AG09309 (cell line): ENCODE measurements at regions not wholly inside any gene's neighbourhood (a gene's known extent, or its start where the extent isn't known, plus 50 kb on each side); places are given as distances from the start of the nearest gene placed in this dataset.

Experiments used
- DNase-seq: peaks from one replicate; pipeline ENCODE4 v3.0.0-alpha.2; 2010; ENCODE audit warnings: low read depth
- H3K4me3 ChIP-seq: 2 replicates; pipeline ENCODE4 v1.5.1; 2011; ENCODE audit warnings: mild to moderate bottlenecking, low read depth, low read length, moderate library complexity; ENCODE audit not compliant: control insufficient read depth
- TF ChIP-seq, protein P1 (sequence below): IDR thresholded peaks from 2 replicates; pipeline ENCODE4 v1.5.1; 2011; ENCODE audit warnings: mild to moderate bottlenecking, low read depth, low read length, inconsistent platforms; ENCODE audit not compliant: insufficient read depth, control insufficient read depth; ENCODE audit errors: missing control alignments

GRCh38 chr16:64217789-64218535 is 903.9 kb downstream of the CDH11 start:
- H3K4me3 ChIP-seq = no peak overlapping the region
- TF ChIP-seq, protein P1, sequence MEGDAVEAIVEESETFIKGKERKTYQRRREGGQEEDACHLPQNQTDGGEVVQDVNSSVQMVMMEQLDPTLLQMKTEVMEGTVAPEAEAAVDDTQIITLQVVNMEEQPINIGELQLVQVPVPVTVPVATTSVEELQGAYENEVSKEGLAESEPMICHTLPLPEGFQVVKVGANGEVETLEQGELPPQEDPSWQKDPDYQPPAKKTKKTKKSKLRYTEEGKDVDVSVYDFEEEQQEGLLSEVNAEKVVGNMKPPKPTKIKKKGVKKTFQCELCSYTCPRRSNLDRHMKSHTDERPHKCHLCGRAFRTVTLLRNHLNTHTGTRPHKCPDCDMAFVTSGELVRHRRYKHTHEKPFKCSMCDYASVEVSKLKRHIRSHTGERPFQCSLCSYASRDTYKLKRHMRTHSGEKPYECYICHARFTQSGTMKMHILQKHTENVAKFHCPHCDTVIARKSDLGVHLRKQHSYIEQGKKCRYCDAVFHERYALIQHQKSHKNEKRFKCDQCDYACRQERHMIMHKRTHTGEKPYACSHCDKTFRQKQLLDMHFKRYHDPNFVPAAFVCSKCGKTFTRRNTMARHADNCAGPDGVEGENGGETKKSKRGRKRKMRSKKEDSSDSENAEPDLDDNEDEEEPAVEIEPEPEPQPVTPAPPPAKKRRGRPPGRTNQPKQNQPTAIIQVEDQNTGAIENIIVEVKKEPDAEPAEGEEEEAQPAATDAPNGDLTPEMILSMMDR = no peak
- no peak for DNase-seq

GRCh38 chr16:64215730-64216129 is 906.1 kb downstream of the CDH11 start:
- no peak for DNase-seq
- H3K4me3 ChIP-seq = no peak overlapping the region
- TF ChIP-seq, protein P1 = no peak

DNA sequence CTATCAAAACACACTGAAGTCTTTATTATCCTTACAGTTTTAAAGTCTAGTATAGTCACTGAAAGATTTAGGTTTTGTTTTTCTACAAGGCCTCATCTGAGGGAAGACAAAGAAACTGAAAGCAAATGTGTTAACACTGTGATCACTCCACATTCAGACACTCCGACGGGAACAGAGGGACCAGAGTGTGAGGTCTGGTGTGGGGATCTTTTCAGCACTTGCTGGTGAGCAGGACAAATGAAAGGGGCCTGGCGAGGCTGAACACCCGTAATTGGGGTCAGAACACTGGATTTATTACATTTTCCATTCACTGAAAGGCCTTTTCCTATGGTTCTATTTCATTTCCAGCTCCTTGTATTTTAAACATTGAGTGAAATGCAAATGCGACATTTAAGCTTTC is 910.5 kb downstream of the CDH11 start:
- no peak for DNase-seq
- H3K4me3 ChIP-seq = no peak overlapping the region
- TF ChIP-seq, protein P1 = no peak

DNA sequence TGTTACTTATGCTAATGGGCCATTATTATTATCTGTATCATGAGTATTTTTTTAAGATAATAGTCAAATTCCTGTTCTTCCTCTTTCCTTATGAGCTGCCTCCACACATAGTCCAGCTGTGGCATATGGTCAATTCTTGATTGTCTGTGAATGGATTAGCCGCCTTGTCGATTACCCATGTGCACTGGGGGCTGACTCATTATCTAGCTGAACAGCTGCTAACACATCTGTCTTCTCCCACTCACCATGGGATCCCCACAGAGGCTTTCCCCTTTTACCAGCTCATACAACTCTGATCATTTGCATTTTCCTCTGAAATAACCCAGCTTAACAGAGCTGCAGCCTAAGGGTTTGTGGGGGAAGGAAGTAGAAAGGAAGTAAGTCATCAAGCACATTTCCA is 915.0 kb downstream of the CDH11 start:
- DNase-seq = no peak
- no peak overlapping the region for H3K4me3 ChIP-seq
- TF ChIP-seq, protein P1 = no peak

- no peak for DNase-seq
- TF ChIP-seq, protein P1 = no peak
- H3K4me3 ChIP-seq = no peak overlapping the region
Measured at GRCh38 chr16:64203126-64203525, 918.7 kb downstream of the CDH11 start.

GRCh38 chr16:64202571-64202970 is 919.3 kb downstream of the CDH11 start:
- no peak for DNase-seq
- no peak overlapping the region for H3K4me3 ChIP-seq
- TF ChIP-seq, protein P1 = no peak

DNA sequence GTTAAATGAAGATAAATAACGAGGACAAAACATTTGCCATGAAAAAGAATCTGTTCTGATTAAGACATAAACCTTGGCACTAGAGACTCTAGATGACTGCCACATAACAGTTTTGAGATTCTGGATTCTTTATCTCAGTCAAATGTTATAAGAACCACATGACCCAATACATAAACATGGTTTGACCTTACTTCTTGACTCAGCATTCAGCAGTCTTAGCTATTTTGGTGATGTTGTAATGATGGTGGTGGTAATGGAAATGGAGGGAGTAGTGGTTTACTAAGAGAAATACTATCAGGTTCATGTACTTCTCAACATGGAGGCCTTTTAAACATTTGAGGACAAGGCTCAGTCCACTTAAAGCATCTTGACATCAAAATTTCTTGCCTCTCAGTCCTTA is 925.4 kb downstream of the CDH11 start:
- TF ChIP-seq, protein P1 = no peak
- DNase-seq = peak; percentile 13
- H3K4me3 ChIP-seq = no peak overlapping the region
